Prostate gland (tissue), 2 donors: ENCODE measurements at regions not wholly inside any gene's neighbourhood (a gene's known extent, or its start where the extent isn't known, plus 50 kb on each side); places are given as distances from the start of the nearest gene placed in this dataset.
"Not testable (repeated sequence)": the region's sequence is repeated elsewhere in the genome, so short reads cannot be mapped to it uniquely, and the experiment has no call there.

Experiments
- DNase-seq: peaks from one replicate; pipeline ENCODE4 v3.0.0-alpha.2; 2019; ENCODE audit warnings: low spot score
- H3K27ac ChIP-seq, 2 donors: fragments of 200-600 bp; sonication (generic); 2 replicates each; pipeline ENCODE4 v1.5.1; 2017 to 2019
- H3K27me3 ChIP-seq: fragments of 200-600 bp; sonication (generic); replicated peaks from 2 replicates; pipeline ENCODE4 v1.5.1; 2019; ENCODE audit not compliant: insufficient read depth
- H3K36me3 ChIP-seq, 2 donors: fragments of 200-600 bp; sonication (generic); 1 replicate in 1 of 2; 2 replicates in 1 of 2; pipeline versions ENCODE4 v1.5.1 to v1.8.1; 2017 to 2019
- H3K4me1 ChIP-seq: fragments of 200-600 bp; sonication (generic); replicated peaks from 2 replicates; pipeline ENCODE4 v1.5.1; 2019
- H3K4me3 ChIP-seq, 2 donors: fragments of 200-600 bp; sonication (generic); 2 replicates each; pipeline ENCODE4 v1.5.1; 2017 to 2019
- H3K9me3 ChIP-seq: fragments of 200-600 bp; sonication (generic); 2 replicates; pipeline ENCODE4 v1.5.1; 2017
- POLR2A ChIP-seq: fragments of 450-650 bp; IDR thresholded peaks from one replicate; pipeline ENCODE4 v1.6.1; 2016; ENCODE audit warnings: antibody characterized with exemption, mild to moderate bottlenecking
- POLR2AphosphoS5 ChIP-seq: sonication (generic); formaldehyde crosslinking; IDR thresholded peaks from one replicate; pipeline ENCODE4 v1.6.1; 2017; ENCODE audit warnings: antibody characterized with exemption
- WGBS: methylation state at CpG from one replicate; pipeline ENCODE4 v1.1.5; 2018; 5-methylcytosine and 5-hydroxymethylcytosine counted together
- intact Hi-C: fragments of 100-400 bp; cut with DNase I; formaldehyde crosslinking; loops from one replicate; pipeline ENCODE4 v1.14.2; 2022
- TF ChIP-seq, protein P1 (sequence below), 4 experiments: fragments of 200-600 bp in 2 of 4; fragments of 450-650 bp in 2 of 4; sonication (generic) in 2 of 4; IDR thresholded peaks; 1 replicate in 3 of 4; 2 replicates in 1 of 4; pipeline ENCODE4 v1.5.1; 2016 to 2019; ENCODE audit warnings: antibody characterized with exemption in 4 of 4, mild to moderate bottlenecking in 2 of 4, moderate library complexity in 2 of 4

DNA sequence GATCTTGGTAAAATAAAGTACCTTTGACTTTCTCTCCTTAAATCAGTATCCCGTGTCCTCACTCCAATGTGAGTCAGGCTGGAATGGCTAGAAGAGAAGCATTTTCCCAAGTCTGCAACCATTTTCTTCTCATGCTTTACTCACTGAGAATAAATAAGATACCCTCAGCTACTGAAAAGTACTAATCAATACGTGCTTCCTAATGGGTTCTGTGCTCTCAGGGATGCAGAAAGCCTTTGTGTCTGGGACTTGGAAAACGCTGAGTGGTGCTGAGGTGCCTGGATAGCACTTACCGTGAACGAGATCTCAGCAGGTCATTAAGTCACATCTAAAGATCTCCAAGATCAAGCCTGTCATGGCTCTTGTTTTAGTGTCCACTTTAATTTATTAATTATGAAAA lies 672.3 kb upstream of the C16orf82 start:
- intact Hi-C loops: no loop called here
- H3K27me3 ChIP-seq: no peaks in the 10 kb centered on the region
- no peaks in the 10 kb centered on the region for H3K9me3 ChIP-seq

DNA sequence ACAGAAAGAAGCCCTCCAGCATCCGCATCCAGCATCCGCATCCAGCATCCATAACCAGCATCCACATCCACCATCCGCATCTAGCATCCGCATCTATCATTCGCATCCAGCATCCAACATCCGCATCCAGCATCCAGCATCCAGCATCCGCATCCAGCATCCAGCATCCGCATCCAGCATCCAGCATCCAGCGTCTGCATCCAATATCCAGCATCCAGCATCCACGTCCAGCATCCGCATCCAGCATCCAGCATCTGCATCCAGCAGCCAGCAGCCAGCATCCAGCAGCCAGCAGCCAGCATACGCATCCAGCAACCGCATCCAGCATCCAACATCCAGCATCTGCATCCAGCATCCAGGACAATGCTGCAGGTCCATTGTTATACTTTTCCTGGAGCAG lies 671.0 kb upstream of the C16orf82 start:
- no peaks in the 10 kb centered on the region for H3K9me3 ChIP-seq
- 93% methylated on average over 13 of the region's 13 CpGs for WGBS
- H3K27me3 ChIP-seq: no peaks in the 10 kb centered on the region
- no peak overlapping the region for H3K4me3 ChIP-seq
- TF ChIP-seq POLR2AphosphoS5 (no peak), POLR2A (no peak)
- TF ChIP-seq, protein P1, sequence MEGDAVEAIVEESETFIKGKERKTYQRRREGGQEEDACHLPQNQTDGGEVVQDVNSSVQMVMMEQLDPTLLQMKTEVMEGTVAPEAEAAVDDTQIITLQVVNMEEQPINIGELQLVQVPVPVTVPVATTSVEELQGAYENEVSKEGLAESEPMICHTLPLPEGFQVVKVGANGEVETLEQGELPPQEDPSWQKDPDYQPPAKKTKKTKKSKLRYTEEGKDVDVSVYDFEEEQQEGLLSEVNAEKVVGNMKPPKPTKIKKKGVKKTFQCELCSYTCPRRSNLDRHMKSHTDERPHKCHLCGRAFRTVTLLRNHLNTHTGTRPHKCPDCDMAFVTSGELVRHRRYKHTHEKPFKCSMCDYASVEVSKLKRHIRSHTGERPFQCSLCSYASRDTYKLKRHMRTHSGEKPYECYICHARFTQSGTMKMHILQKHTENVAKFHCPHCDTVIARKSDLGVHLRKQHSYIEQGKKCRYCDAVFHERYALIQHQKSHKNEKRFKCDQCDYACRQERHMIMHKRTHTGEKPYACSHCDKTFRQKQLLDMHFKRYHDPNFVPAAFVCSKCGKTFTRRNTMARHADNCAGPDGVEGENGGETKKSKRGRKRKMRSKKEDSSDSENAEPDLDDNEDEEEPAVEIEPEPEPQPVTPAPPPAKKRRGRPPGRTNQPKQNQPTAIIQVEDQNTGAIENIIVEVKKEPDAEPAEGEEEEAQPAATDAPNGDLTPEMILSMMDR (IDR thresholded peaks at IDR 0.05): no peak
- H3K36me3 ChIP-seq: no peaks in the 10 kb centered on the region
- H3K27ac ChIP-seq: no peak overlapping the region
- DNase-seq: no peak
- intact Hi-C loops: no loop called here
- H3K4me1 ChIP-seq: no peaks in the 10 kb centered on the region

More for the DNA sequence above, 672.3 kb upstream of the C16orf82 start:
- Histone ChIP-seq H3K4me1 (no peaks in the 10 kb centered on the region), H3K27ac (no peak overlapping the region), H3K36me3 (no peaks in the 10 kb centered on the region), H3K4me3 (no peak overlapping the region)
- WGBS: 73% methylated on average over 5 of the region's 5 CpGs
- TF ChIP-seq, protein P1 (IDR thresholded peaks at IDR 0.05): no peak
- TF ChIP-seq POLR2A: no peak
- TF ChIP-seq POLR2AphosphoS5: no peak
- DNase-seq: no peak

DNA sequence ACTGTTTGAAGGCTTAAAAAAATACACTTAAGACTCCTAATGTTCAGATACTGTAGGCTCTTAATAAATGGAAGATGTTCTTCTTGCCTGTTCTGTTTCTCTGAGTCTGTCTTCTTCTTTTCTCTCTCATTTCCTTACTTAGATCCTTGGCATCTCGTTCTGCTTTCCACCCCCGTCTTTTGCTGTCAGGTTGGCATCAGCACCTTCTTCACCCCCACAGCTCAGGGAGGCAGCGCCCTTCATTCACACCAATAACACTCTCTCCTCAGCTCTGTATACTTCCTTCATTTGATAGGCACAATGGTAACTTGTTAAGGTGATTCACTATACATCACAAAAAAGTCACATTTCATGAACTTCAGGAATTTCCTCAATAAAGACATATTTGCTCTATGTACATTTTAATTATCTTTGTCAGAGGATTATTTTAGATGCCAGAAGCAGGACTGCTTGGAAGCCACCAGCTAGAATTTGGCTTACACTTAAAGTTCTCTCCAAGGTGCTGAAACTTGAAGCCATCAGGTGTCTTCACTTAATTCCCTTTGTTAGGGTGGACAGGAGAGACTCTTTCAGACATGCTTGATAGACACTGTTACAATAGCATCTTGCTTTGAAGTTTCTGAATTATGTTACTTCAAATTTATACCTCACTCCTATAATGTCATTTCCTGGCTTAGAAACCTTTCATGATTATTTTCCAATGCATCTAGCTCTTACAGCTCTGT lies 670.1 kb upstream of the C16orf82 start:
- intact Hi-C loops: no loop called here
- TF ChIP-seq, protein P1 (IDR thresholded peaks at IDR 0.05): no peak
- no peak for TF ChIP-seq POLR2AphosphoS5
- TF ChIP-seq POLR2A: no peak
- 42% methylated on average over 3 of the region's 3 CpGs for WGBS
- no peaks in the 10 kb centered on the region for H3K9me3 ChIP-seq
- H3K36me3 ChIP-seq: no peaks in the 10 kb centered on the region
- no peak for DNase-seq
- no peak overlapping the region for H3K4me3 ChIP-seq
- no peaks in the 10 kb centered on the region for H3K27me3 ChIP-seq
- no peak overlapping the region for H3K27ac ChIP-seq
- no peaks in the 10 kb centered on the region for H3K4me1 ChIP-seq

DNA sequence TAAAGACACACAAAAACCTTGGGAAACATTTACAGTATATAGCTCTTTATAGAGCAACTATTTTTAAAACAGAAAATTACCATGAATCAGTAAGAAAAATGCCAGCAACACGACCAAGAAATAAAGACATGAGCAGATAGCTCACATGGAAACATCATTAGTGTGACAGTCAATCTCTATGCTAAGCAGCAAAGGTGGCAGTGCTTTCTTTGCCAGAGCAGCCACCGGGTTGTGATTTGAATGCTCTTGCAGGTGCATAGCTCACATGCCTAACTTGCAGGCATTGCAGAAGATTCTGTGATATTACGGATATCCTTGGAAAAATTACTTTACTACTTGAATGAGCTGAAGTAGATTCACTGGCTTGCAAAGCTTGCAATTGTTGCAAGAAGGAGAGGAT lies 652.9 kb upstream of the C16orf82 start:
- no peak for DNase-seq
- 64% methylated on average over 3 of the region's 3 CpGs for WGBS
- H3K4me1 ChIP-seq: no peaks in the 10 kb centered on the region
- no peaks in the 10 kb centered on the region for H3K36me3 ChIP-seq
- H3K27ac ChIP-seq: no peak overlapping the region
- H3K27me3 ChIP-seq: no peaks in the 10 kb centered on the region
- H3K9me3 ChIP-seq: no peaks in the 10 kb centered on the region
- no peak overlapping the region for H3K4me3 ChIP-seq
- TF ChIP-seq POLR2A: no peak
- intact Hi-C loops: no loop called here

DNA sequence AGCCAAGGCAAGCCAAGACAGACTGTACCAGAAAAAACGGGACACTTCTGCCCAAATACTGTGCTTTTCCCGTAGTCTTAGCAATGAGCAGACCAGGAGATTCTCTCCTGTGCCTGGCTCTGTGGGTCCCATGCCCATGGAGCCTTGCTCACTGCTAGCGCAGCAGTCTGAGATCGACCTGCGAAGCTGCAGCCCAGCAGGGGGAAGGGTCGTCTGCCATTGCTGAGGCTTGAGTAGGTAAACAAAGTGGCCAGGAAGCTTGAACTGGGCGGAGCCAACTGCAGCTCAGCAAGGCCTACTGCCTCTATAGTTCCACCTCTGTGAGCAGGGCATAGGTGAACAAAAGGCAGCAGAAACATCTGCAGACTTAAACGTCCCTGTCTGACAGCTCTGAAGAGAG lies 647.3 kb upstream of the C16orf82 start:
- H3K27me3 ChIP-seq, intact Hi-C loops, DNase-seq, H3K27ac ChIP-seq, H3K4me1 ChIP-seq, H3K4me3 ChIP-seq, H3K36me3 ChIP-seq, H3K9me3 ChIP-seq: not testable (repeated sequence)
- 46% methylated on average over 8 of the region's 8 CpGs for WGBS

DNA sequence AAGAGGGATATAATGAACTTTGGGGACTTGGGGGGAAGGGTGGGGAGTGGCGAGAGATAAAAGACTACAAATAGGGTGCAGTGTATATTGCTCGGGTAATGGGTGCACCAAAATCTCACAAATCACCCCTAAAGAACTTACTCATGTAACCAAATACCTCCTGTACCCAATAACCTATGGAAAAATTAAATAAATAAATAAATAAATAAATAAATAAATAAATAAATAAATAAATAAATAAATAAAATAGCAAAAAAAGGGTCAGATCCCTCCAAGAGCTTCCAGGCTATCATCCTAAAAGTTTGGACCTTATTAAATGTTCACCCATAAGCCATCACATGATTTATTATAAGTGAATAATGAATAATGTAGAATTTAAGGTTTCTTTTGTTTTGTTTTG lies 636.1 kb upstream of the C16orf82 start:
- H3K36me3 ChIP-seq: no peaks in the 10 kb centered on the region
- H3K9me3 ChIP-seq: no peaks in the 10 kb centered on the region
- H3K27me3 ChIP-seq: no peaks in the 10 kb centered on the region
- H3K4me3 ChIP-seq: no peak overlapping the region
- no peaks in the 10 kb centered on the region for H3K4me1 ChIP-seq
- no peak for DNase-seq
- no peak overlapping the region for H3K27ac ChIP-seq
- WGBS: 98% methylated on average over 2 of the region's 2 CpGs
- intact Hi-C loops: no loop called here
- TF ChIP-seq, protein P1 (IDR thresholded peaks at IDR 0.05): no peak
- no peak for TF ChIP-seq POLR2AphosphoS5
- TF ChIP-seq POLR2A: no peak
